ENCODE measurements at regions not wholly inside any gene's neighbourhood (a gene's known extent, or its start where the extent isn't known, plus 50 kb on each side); places are given as distances from the start of the nearest gene placed in this dataset.

GRCh38 chr12:45540661-45541341 is 188.7 kb upstream of the ARID2 start:
- no peak for DNase-seq
- peaks cover 7% of the 10 kb centered on the region for H3K27me3 Mint-ChIP-seq
- no peak overlapping the region for H3K27ac Mint-ChIP-seq
- no peaks in the 10 kb centered on the region for H3K9me3 Mint-ChIP-seq
- no peak overlapping the region for H3K4me3 Mint-ChIP-seq
- no peaks in the 10 kb centered on the region for H3K4me1 Mint-ChIP-seq
- H3K36me3 Mint-ChIP-seq = no peaks in the 10 kb centered on the region

GRCh38 chr12:45543887-45544286 is 185.6 kb upstream of the ARID2 start:
- Mint-ChIP-seq H3K4me1 (no peaks in the 10 kb centered on the region), H3K27ac (no peak overlapping the region), H3K36me3 (no peaks in the 10 kb centered on the region)

GRCh38 chr12:45546545-45546944 is 183.0 kb upstream of the ARID2 start:
- Mint-ChIP-seq H3K36me3 (no peaks in the 10 kb centered on the region), H3K27me3 (peaks cover 7% of the 10 kb centered on the region), H3K4me1 (peaks cover 2% of the 10 kb centered on the region), H3K9me3 (no peaks in the 10 kb centered on the region), H3K4me3 (no peak overlapping the region), H3K27ac (no peak overlapping the region)
- no peak for DNase-seq

More at GRCh38 chr12:45543887-45544286, 185.6 kb upstream of the ARID2 start:
- Mint-ChIP-seq H3K4me3 (no peak overlapping the region), H3K9me3 (no peaks in the 10 kb centered on the region), H3K27me3 (peaks cover 4% of the 10 kb centered on the region)
- DNase-seq = peak; percentile 41

GRCh38 chr12:45547132-45547531 is 182.4 kb upstream of the ARID2 start:
- Mint-ChIP-seq H3K36me3 (no peaks in the 10 kb centered on the region), H3K9me3 (no peaks in the 10 kb centered on the region), H3K27ac (no peak overlapping the region), H3K4me1 (peaks cover 2% of the 10 kb centered on the region), H3K27me3 (peaks cover 7% of the 10 kb centered on the region), H3K4me3 (no peak overlapping the region)
- DNase-seq = no peak

- H3K4me1 Mint-ChIP-seq = peaks cover 2% of the 10 kb centered on the region
- H3K27me3 Mint-ChIP-seq = peaks cover 6% of the 10 kb centered on the region
- no peaks in the 10 kb centered on the region for H3K9me3 Mint-ChIP-seq
- DNase-seq = no peak
- H3K4me3 Mint-ChIP-seq = no peak overlapping the region
- H3K36me3 Mint-ChIP-seq = no peaks in the 10 kb centered on the region
- H3K27ac Mint-ChIP-seq = no peak overlapping the region
Measured at GRCh38 chr12:45547822-45548221, 181.7 kb upstream of the ARID2 start.

GRCh38 chr12:45548426-45548825 is 181.1 kb upstream of the ARID2 start:
- H3K27ac Mint-ChIP-seq = no peak overlapping the region
- H3K9me3 Mint-ChIP-seq = no peaks in the 10 kb centered on the region

GRCh38 chr12:45549337-45549902 is 180.1 kb upstream of the ARID2 start:
- H3K27me3 Mint-ChIP-seq = peaks cover 3% of the 10 kb centered on the region
- DNase-seq = no peak
- peaks cover 2% of the 10 kb centered on the region for H3K4me1 Mint-ChIP-seq
- H3K36me3 Mint-ChIP-seq = no peaks in the 10 kb centered on the region
- no peaks in the 10 kb centered on the region for H3K9me3 Mint-ChIP-seq
- no peak overlapping the region for H3K4me3 Mint-ChIP-seq
- no peak overlapping the region for H3K27ac Mint-ChIP-seq

More at GRCh38 chr12:45548426-45548825, 181.1 kb upstream of the ARID2 start:
- Mint-ChIP-seq H3K4me3 (no peak overlapping the region), H3K4me1 (peaks cover 2% of the 10 kb centered on the region), H3K27me3 (peaks cover 3% of the 10 kb centered on the region), H3K36me3 (no peaks in the 10 kb centered on the region)
- DNase-seq = no peak

GRCh38 chr12:45553204-45553603 is 176.3 kb upstream of the ARID2 start:
- Mint-ChIP-seq H3K27me3 (peaks cover 3% of the 10 kb centered on the region), H3K4me1 (peaks cover 2% of the 10 kb centered on the region), H3K36me3 (no peaks in the 10 kb centered on the region), H3K9me3 (no peaks in the 10 kb centered on the region), H3K27ac (no peak overlapping the region), H3K4me3 (no peak overlapping the region)
- DNase-seq = no peak

- no peaks in the 10 kb centered on the region for H3K9me3 Mint-ChIP-seq
- H3K4me3 Mint-ChIP-seq = no peak overlapping the region
- no peaks in the 10 kb centered on the region for H3K4me1 Mint-ChIP-seq
- no peak overlapping the region for H3K27ac Mint-ChIP-seq
- DNase-seq = no peak
- no peaks in the 10 kb centered on the region for H3K27me3 Mint-ChIP-seq
- no peaks in the 10 kb centered on the region for H3K36me3 Mint-ChIP-seq
Measured at GRCh38 chr12:45557016-45557415, 172.5 kb upstream of the ARID2 start.

- no peak for DNase-seq
- Mint-ChIP-seq H3K36me3 (no peaks in the 10 kb centered on the region), H3K27ac (no peak overlapping the region), H3K4me1 (no peaks in the 10 kb centered on the region), H3K9me3 (no peaks in the 10 kb centered on the region), H3K4me3 (no peak overlapping the region), H3K27me3 (no peaks in the 10 kb centered on the region)
Measured at GRCh38 chr12:45558353-45558752, 171.2 kb upstream of the ARID2 start.

- Mint-ChIP-seq H3K27ac (no peak overlapping the region), H3K36me3 (no peaks in the 10 kb centered on the region), H3K27me3 (no peaks in the 10 kb centered on the region), H3K4me1 (no peaks in the 10 kb centered on the region), H3K9me3 (no peaks in the 10 kb centered on the region), H3K4me3 (no peak overlapping the region)
- no peak for DNase-seq
Measured at GRCh38 chr12:45559537-45559936, 170.0 kb upstream of the ARID2 start.

GRCh38 chr12:45560689-45561088 is 168.8 kb upstream of the ARID2 start:
- H3K9me3 Mint-ChIP-seq = no peaks in the 10 kb centered on the region
- no peak overlapping the region for H3K27ac Mint-ChIP-seq
- no peak for DNase-seq
- H3K36me3 Mint-ChIP-seq = no peaks in the 10 kb centered on the region
- no peaks in the 10 kb centered on the region for H3K4me1 Mint-ChIP-seq
- no peak overlapping the region for H3K4me3 Mint-ChIP-seq
- H3K27me3 Mint-ChIP-seq = no peaks in the 10 kb centered on the region

GRCh38 chr12:45561488-45561887 is 168.0 kb upstream of the ARID2 start:
- no peak for DNase-seq
- Mint-ChIP-seq H3K27ac (no peak overlapping the region), H3K4me3 (no peak overlapping the region), H3K4me1 (no peaks in the 10 kb centered on the region), H3K9me3 (no peaks in the 10 kb centered on the region), H3K36me3 (no peaks in the 10 kb centered on the region), H3K27me3 (no peaks in the 10 kb centered on the region)

GRCh38 chr12:45565590-45565989 is 163.9 kb upstream of the ARID2 start:
- H3K4me1 Mint-ChIP-seq = no peaks in the 10 kb centered on the region

GRCh38 chr12:45566257-45566656 is 163.2 kb upstream of the ARID2 start:
- Mint-ChIP-seq H3K36me3 (no peaks in the 10 kb centered on the region), H3K4me1 (no peaks in the 10 kb centered on the region), H3K27ac (no peak overlapping the region), H3K27me3 (no peaks in the 10 kb centered on the region), H3K4me3 (no peak overlapping the region), H3K9me3 (no peaks in the 10 kb centered on the region)
- no peak for DNase-seq

More at GRCh38 chr12:45565590-45565989, 163.9 kb upstream of the ARID2 start:
- no peaks in the 10 kb centered on the region for H3K27me3 Mint-ChIP-seq
- H3K4me3 Mint-ChIP-seq = no peak overlapping the region
- DNase-seq = no peak
- H3K27ac Mint-ChIP-seq = no peak overlapping the region
- no peaks in the 10 kb centered on the region for H3K36me3 Mint-ChIP-seq
- no peaks in the 10 kb centered on the region for H3K9me3 Mint-ChIP-seq

- Mint-ChIP-seq H3K36me3 (no peaks in the 10 kb centered on the region), H3K4me3 (no peak overlapping the region), H3K27ac (no peak overlapping the region), H3K9me3 (no peaks in the 10 kb centered on the region), H3K4me1 (no peaks in the 10 kb centered on the region), H3K27me3 (no peaks in the 10 kb centered on the region)
- DNase-seq = no peak
Measured at GRCh38 chr12:45568808-45569207, 160.7 kb upstream of the ARID2 start.
